GM12874 (cell line): ENCODE measurements at regions not wholly inside any gene's neighbourhood (a gene's known extent, or its start where the extent isn't known, plus 50 kb on each side); places are given as distances from the start of the nearest gene placed in this dataset.

Source experiments
- CTCF ChIP-seq: IDR thresholded peaks from 2 replicates; pipeline ENCODE4 v1.5.1; 2011; ENCODE audit warnings: low read depth, mild to moderate bottlenecking, control low read depth, low read length, moderate library complexity; ENCODE audit not compliant: insufficient read depth

GRCh38 chr7:51457079-51457478 lies 140.5 kb upstream of the COBL start:
- no peak for TF ChIP-seq CTCF

DNA sequence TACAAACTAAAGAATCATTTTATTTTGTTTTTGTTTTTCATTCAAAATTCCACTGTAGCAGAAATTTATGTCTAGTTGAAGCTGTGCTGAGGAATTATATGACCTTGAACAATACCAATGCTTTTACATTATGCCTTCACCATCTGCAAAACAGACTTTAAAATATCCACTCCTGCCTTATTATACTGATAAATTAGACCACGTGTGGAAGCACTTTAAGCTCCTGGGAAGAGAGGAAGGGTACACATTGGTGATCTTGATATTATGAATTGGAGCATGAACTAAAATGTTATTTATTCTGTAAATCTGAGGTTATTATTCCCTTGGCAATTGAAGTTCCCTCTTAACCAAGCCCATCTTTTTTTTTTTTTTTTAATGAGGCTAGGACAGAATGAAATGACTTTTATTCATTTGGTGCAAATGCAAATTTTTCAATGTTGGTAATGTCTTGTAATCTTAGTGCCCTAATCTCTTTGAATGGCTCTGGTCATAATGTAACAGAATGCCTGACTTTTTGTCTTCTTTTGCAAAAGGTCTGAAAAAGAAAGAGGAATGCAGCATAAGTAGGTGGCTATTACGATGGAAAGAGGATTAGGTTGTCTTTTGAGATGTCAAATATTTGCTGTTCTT lies 139.9 kb upstream of the COBL start:
- no peak for TF ChIP-seq CTCF

GRCh38 chr7:51455948-51456347 lies 139.3 kb upstream of the COBL start:
- no peak for TF ChIP-seq CTCF

DNA sequence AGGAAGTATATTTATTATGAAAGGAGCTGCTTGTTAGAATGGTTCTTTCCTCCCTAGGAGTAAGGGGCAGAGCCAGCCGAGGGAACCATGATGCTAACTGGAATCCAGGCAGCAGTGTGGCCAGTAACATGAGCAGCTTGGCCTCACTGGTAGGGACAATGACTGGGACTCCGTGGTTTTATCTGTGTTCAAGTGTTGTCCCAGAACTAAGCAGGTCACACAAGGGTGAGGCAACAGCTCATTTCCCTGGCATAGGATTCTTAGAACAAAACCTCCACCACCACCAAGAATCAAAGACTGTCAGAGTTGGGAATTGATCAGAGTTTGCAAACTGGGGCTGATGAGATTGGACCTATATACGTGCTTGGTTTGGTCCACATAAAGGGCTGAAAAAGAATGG lies 138.9 kb upstream of the COBL start:
- TF ChIP-seq CTCF: no peak

- no peak for TF ChIP-seq CTCF
Measured at GRCh38 chr7:51455086-51455485, 138.5 kb upstream of the COBL start.

DNA sequence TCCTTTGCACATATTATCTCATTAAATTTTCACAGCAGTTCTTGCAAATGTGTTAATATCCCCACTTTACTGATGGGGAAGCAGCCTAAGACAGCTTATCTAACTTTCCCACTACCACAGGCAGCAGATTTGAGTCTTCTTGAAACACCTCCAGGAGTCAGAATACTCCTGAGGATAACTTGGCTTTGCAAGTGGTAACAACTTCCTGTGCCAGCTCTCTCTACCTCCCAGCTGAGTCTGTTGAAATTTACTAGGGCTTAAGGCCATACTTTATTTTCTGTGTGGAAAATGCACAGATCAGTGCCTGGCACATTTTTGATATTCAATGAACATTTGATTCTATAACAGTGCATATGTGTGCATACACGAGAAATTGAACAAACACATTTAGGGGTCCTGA lies 136.1 kb upstream of the COBL start:
- TF ChIP-seq CTCF: no peak

DNA sequence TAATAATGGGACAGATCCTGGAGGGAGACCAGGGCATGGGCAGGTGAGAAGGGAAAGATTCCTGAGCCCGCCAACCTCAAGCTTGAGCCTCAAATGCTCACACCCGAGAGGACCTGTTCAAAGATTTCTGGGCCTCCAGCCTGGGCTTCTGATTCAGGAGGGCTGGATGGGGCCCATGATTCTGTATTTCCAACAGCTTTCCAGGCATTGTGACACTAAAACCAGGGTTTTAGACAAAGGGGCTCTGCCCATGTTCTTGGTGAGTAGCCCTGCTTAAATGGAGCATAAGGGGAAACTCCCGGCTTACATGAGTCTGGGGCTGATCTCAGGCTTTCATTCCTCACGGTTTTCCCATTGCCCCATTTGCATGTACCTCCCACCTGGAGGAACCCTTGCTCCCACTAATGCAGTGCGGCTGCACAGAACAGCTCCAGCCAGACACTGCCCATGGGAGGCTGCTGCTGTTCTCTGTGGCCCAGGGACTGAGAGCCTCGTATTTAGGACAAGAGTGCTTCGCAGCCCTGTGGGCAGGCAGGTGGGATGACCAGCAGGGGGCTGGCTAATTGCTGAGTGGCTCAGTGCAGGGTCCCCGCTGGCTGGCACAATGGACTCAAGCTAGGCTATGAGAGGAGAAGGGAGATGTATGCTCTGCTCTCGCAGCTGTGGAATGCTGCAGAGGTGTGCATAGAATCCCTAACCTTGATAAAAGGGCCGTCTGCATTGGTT lies 135.3 kb upstream of the COBL start:
- no peak for TF ChIP-seq CTCF
